Small intestine (tissue), 7 donors: ENCODE measurements at regions not wholly inside any gene's neighbourhood (a gene's known extent, or its start where the extent isn't known, plus 50 kb on each side); places are given as distances from the start of the nearest gene placed in this dataset.
A peak's percentile ranks its signal among the peaks of the same experiment; 100 is the strongest.

Source experiments
- DNase-seq, 2 donors: peaks; one replicate each; pipeline versions ENCODE4 v3.0.0 to v3.0.0-alpha.2; 2013
- FAIRE-seq: peaks from 2 replicates; lab custom pipeline; 2012; peaks lifted over from hg19 to GRCh38; lab: Jason Lieb, UNC
- H3K27ac ChIP-seq, 3 donors: one replicate each; pipeline ENCODE4 v1.5.1; 2013; ENCODE audit warnings: low read length in 2 of 3, mild to moderate bottlenecking in 2 of 3, control low read depth in 1 of 3, inconsistent platforms in 1 of 3, low read depth in 1 of 3, moderate library complexity in 1 of 3
- H3K27me3 ChIP-seq, 3 donors: one replicate each; pipeline ENCODE4 v1.6.1; 2013; ENCODE audit warnings: low read length in 3 of 3, inconsistent platforms in 1 of 3; ENCODE audit not compliant: control insufficient read depth in 3 of 3, insufficient read depth in 3 of 3
- H3K36me3 ChIP-seq, 3 donors: one replicate each; pipeline ENCODE4 v1.6.1; 2013; ENCODE audit warnings: low read length in 3 of 3, inconsistent platforms in 1 of 3, low read depth in 1 of 3, mild to moderate bottlenecking in 1 of 3, moderate library complexity in 1 of 3; ENCODE audit not compliant: control insufficient read depth in 3 of 3, insufficient read depth in 2 of 3
- H3K4me1 ChIP-seq, 3 donors: one replicate each; pipeline ENCODE4 v1.6.1; 2013; ENCODE audit warnings: low read length in 2 of 3, inconsistent platforms in 1 of 3, low read depth in 1 of 3, mild to moderate bottlenecking in 1 of 3, moderate library complexity in 1 of 3; ENCODE audit not compliant: control insufficient read depth in 3 of 3, insufficient read depth in 2 of 3
- H3K4me3 ChIP-seq, 3 donors: one replicate each; pipeline ENCODE4 v1.5.1; 2013; ENCODE audit warnings: low read length in 3 of 3, control low read depth in 1 of 3, inconsistent platforms in 1 of 3, low read depth in 1 of 3, mild to moderate bottlenecking in 1 of 3, moderate library complexity in 1 of 3
- H3K9me3 ChIP-seq, 2 donors: one replicate each; pipeline ENCODE4 v1.6.1; 2013; ENCODE audit warnings: low read depth in 1 of 2, low read length in 1 of 2; ENCODE audit not compliant: control insufficient read depth in 2 of 2, insufficient read depth in 1 of 2
- WGBS, 3 donors: extraction: QIAGEN DNeasy Blood & Tissue Kit; methylation state at CpG; one replicate each; pipeline ENCODE4 v1.1.7; 2013; 5-methylcytosine and 5-hydroxymethylcytosine counted together
- donor health status: healthy with polysubstance abuse.
- donor health status: control.
- donor health status: control.
- donor health status: Bipolar disorder and iron deficiency.
- donor health status: healthy.

- FAIRE-seq, result no peak
- Histone ChIP-seq H3K4me3 (no peak overlapping the region), H3K9me3 (no peaks in the 10 kb centered on the region), H3K27ac (peak overlapping the region; percentile 10 to 85 (median 43)), H3K27me3 (no peaks in the 10 kb centered on the region), H3K36me3 (no peaks in the 10 kb centered on the region), H3K4me1 (peaks cover 0 to 7% (median 0%) of the 10 kb centered on the region in 3 donors)
- WGBS, 3 donors, result 30 to 68% (median 53%) methylated on average over 14 of the region's 14 CpGs
- peak; percentile 15 to 52 for DNase-seq
These were observed 129.0 kb downstream of the SNX18 start for GRCh38 chr5:54646356-54647101.

GRCh38 chr5:54645882-54646355 is 128.4 kb downstream of the SNX18 start:
- Histone ChIP-seq H3K27ac (peak overlapping the region in 2 of 3 donors; percentile 10 to 85), H3K9me3 (no peaks in the 10 kb centered on the region), H3K4me1 (peaks cover 0 to 7% (median 0%) of the 10 kb centered on the region in 3 donors), H3K4me3 (no peak overlapping the region), H3K27me3 (no peaks in the 10 kb centered on the region), H3K36me3 (no peaks in the 10 kb centered on the region)
- WGBS, 3 donors, result 59 to 88% (median 85%) methylated on average over 2 of the region's 2 CpGs
- DNase-seq (no peak), FAIRE-seq (no peak)

- Histone ChIP-seq H3K4me1 (peaks cover 0 to 7% (median 0%) of the 10 kb centered on the region in 3 donors), H3K4me3 (no peak overlapping the region), H3K9me3 (no peaks in the 10 kb centered on the region), H3K27ac (no peak overlapping the region), H3K27me3 (no peaks in the 10 kb centered on the region), H3K36me3 (no peaks in the 10 kb centered on the region)
- FAIRE-seq (no peak), DNase-seq (no peak)
- 63 to 68% (median 67%) methylated on average over 4 of the region's 4 CpGs for WGBS, 3 donors
These were observed 126.7 kb downstream of the SNX18 start for GRCh38 chr5:54644226-54644625.

- WGBS, 3 donors, result 25 to 40% (median 28%) methylated on average over 4 of the region's 4 CpGs
- Histone ChIP-seq H3K4me3 (no peak overlapping the region), H3K27me3 (no peaks in the 10 kb centered on the region), H3K36me3 (no peaks in the 10 kb centered on the region), H3K9me3 (no peaks in the 10 kb centered on the region), H3K4me1 (peaks cover 0 to 7% (median 0%) of the 10 kb centered on the region in 3 donors), H3K27ac (no peak overlapping the region)
- DNase-seq (no peak), FAIRE-seq (no peak)
These were observed 126.1 kb downstream of the SNX18 start for GRCh38 chr5:54643685-54644106.

GRCh38 chr5:54639621-54640020 is 122.1 kb downstream of the SNX18 start:
- 81 to 90% (median 88%) methylated on average over 5 of the region's 5 CpGs for WGBS, 3 donors
- Histone ChIP-seq H3K9me3 (no peaks in the 10 kb centered on the region), H3K36me3 (no peaks in the 10 kb centered on the region), H3K4me1 (no peaks in the 10 kb centered on the region), H3K27me3 (no peaks in the 10 kb centered on the region), H3K27ac (no peak overlapping the region), H3K4me3 (no peak overlapping the region)
- DNase-seq (no peak), FAIRE-seq (no peak)

GRCh38 chr5:54638106-54638505 is 120.5 kb downstream of the SNX18 start:
- Histone ChIP-seq H3K4me3 (no peak overlapping the region), H3K36me3 (no peaks in the 10 kb centered on the region), H3K9me3 (no peaks in the 10 kb centered on the region), H3K27ac (no peak overlapping the region), H3K4me1 (no peaks in the 10 kb centered on the region), H3K27me3 (no peaks in the 10 kb centered on the region)
- FAIRE-seq (no peak), DNase-seq (peak in 1 of 2 donors; percentile 7)
- WGBS, 3 donors, result 62 to 76% (median 68%) methylated on average over 2 of the region's 2 CpGs

- no peak for DNase-seq
- 55 to 93% (median 89%) methylated on average over 6 of the region's 6 CpGs for WGBS, 3 donors
- Histone ChIP-seq H3K4me1 (no peaks in the 10 kb centered on the region), H3K27ac (no peak overlapping the region), H3K4me3 (no peak overlapping the region), H3K9me3 (no peaks in the 10 kb centered on the region), H3K36me3 (no peaks in the 10 kb centered on the region), H3K27me3 (no peaks in the 10 kb centered on the region)
- FAIRE-seq, result no peak
These were observed 120.1 kb downstream of the SNX18 start for GRCh38 chr5:54637654-54638053.

- Histone ChIP-seq H3K9me3 (no peaks in the 10 kb centered on the region), H3K4me1 (no peaks in the 10 kb centered on the region), H3K4me3 (no peak overlapping the region), H3K27ac (no peak overlapping the region), H3K27me3 (no peaks in the 10 kb centered on the region), H3K36me3 (no peaks in the 10 kb centered on the region)
- WGBS, 3 donors, result 88 to 95% (median 89%) methylated on average over 1 of the region's 1 CpG
- FAIRE-seq (no peak), DNase-seq (no peak)
These were observed 116.5 kb downstream of the SNX18 start for GRCh38 chr5:54634089-54634488.
